PC-9 (cell line): ENCODE measurements at regions not wholly inside any gene's neighbourhood (a gene's known extent, or its start where the extent isn't known, plus 50 kb on each side); places are given as distances from the start of the nearest gene placed in this dataset.

Experiments used
- BruUV-seq: library from RNA; stranded (reverse); fragments of 400-500 nt; replicated peaks from 2 replicates; lab custom pipeline; 2021; lab: Mats Ljungman, UMichigan
- CTCF ChIA-PET: fragments of 300-600 bp; sonication (Branson Sonifier 250); formaldehyde crosslinking; loops from one replicate; lab custom pipeline; 2022; ENCODE audit warnings: antibody characterized with exemption; lab: Charles Lee
- POLR2A ChIA-PET: fragments of 300-600 bp; sonication (Branson Sonifier 250); formaldehyde crosslinking; loops from one replicate; lab custom pipeline; 2022; ENCODE audit warnings: antibody characterized with exemption; ENCODE audit not compliant: unreplicated experiment; lab: Charles Lee
- DNase-seq, 2 experiments: peaks; one replicate each; pipeline versions ENCODE4 v3.0.0 to v3.0.0-alpha.2; 2015 to 2022; ENCODE audit warnings: mixed read lengths in 1 of 2
- H2AFZ ChIP-seq: fragments of 200-600 bp; sonication (generic); 2 replicates; pipeline ENCODE4 v1.8.1; 2017; ENCODE audit warnings: antibody characterized with exemption
- H3F3A ChIP-seq: fragments of 200-600 bp; sonication (generic); 2 replicates; pipeline ENCODE4 v1.8.1; 2017; ENCODE audit warnings: antibody characterized with exemption, mild to moderate bottlenecking, low read depth; ENCODE audit not compliant: insufficient read depth
- H3K27ac ChIP-seq: fragments of 200-600 bp; sonication (generic); 2 replicates; pipeline ENCODE4 v1.6.1; 2016; ENCODE audit warnings: mixed run types
- H3K27me3 ChIP-seq: fragments of 200-600 bp; sonication (generic); 2 replicates; pipeline ENCODE4 v1.6.1; 2016; ENCODE audit warnings: low read depth, mixed run types; ENCODE audit not compliant: insufficient read depth
- H3K36me3 ChIP-seq: fragments of 200-600 bp; sonication (generic); 2 replicates; pipeline ENCODE4 v1.6.1; 2016; ENCODE audit warnings: low read depth, mixed run types
- H3K4me1 ChIP-seq: fragments of 200-600 bp; sonication (generic); replicated peaks from 2 replicates; pipeline ENCODE4 v1.6.1; 2016; ENCODE audit warnings: mixed run types; ENCODE audit not compliant: insufficient read depth
- H3K4me2 ChIP-seq: fragments of 200-600 bp; sonication (generic); 2 replicates; pipeline ENCODE4 v1.6.1; 2017; ENCODE audit warnings: mixed run types
- H3K4me3 ChIP-seq: fragments of 200-600 bp; sonication (generic); 2 replicates; pipeline ENCODE4 v1.6.1; 2016; ENCODE audit warnings: mixed run types
- H3K79me2 ChIP-seq: fragments of 200-600 bp; sonication (generic); 2 replicates; pipeline ENCODE4 v1.6.1; 2017; ENCODE audit warnings: low read depth, mixed run types
- H3K9me2 ChIP-seq: fragments of 200-600 bp; sonication (generic); 2 replicates; pipeline ENCODE4 v1.8.1; 2017; ENCODE audit warnings: mild to moderate bottlenecking; ENCODE audit not compliant: insufficient read depth
- H3K9me3 ChIP-seq: fragments of 200-600 bp; sonication (generic); 2 replicates; pipeline ENCODE4 v1.8.1; 2016; ENCODE audit warnings: low read depth; ENCODE audit not compliant: insufficient read depth
- H4K20me1 ChIP-seq: fragments of 200-600 bp; sonication (generic); 2 replicates; pipeline ENCODE4 v1.8.1; 2017; ENCODE audit not compliant: insufficient read depth
- CTCF ChIP-seq: fragments of 200-600 bp; sonication (generic); conservative IDR thresholded peaks from 2 replicates; pipeline ENCODE4 v1.6.1; 2017; ENCODE audit warnings: mixed run types, antibody characterized with exemption, mild to moderate bottlenecking, moderate library complexity
- EZH2 ChIP-seq: fragments of 200-600 bp; sonication (generic); IDR thresholded peaks from 2 replicates; pipeline ENCODE4 v1.8.0; 2017; ENCODE audit warnings: antibody characterized with exemption, low read depth
- intact Hi-C: fragments of 100-400 bp; cut with micrococcal nuclease; formaldehyde crosslinking; loops from one replicate; pipeline ENCODE4 v1.10.0; 2022; ENCODE audit not compliant: unreplicated experiment

DNA sequence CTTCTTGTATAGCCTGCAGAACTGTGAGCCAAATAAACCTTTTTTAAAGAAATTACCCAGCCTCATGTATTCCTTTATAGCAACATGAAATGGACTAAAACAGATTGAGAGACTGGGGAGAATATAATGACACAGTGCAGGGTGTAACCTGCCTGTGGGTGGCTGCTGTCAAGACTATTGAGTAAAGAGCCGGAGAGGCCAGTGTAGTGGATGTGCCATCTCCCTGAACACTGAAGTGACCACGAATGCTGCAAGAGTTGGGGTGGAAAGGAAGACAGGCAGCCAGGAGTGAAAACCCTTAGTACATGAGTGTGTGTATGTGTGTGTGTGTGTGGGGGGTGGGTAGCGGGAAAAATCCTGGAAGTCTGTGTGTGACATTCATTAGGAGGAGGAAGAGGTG is 55.2 kb upstream of the FLT1 start:
- ChIA-PET POLR2A (no interaction called here), CTCF (no interaction called here)
- H3K36me3 ChIP-seq, result no peaks in the 10 kb centered on the region
- H3F3A ChIP-seq, result no peaks in the 10 kb centered on the region
- H3K9me2 ChIP-seq, result no peaks in the 10 kb centered on the region
- no peak overlapping the region for H3K4me3 ChIP-seq
- H2AFZ ChIP-seq, result no peak overlapping the region
- no peaks in the 10 kb centered on the region for H3K4me1 ChIP-seq
- DNase-seq, result no peak
- H3K9me3 ChIP-seq, result no peaks in the 10 kb centered on the region
- BruUV-seq, result no TSS peak
- no peak overlapping the region for H3K27ac ChIP-seq
- H3K4me2 ChIP-seq, result no peak overlapping the region
- TF ChIP-seq CTCF, result no peak
- TF ChIP-seq EZH2, result no peak
- H3K27me3 ChIP-seq, result peaks cover 85% of the 10 kb centered on the region
- H3K79me2 ChIP-seq, result no peaks in the 10 kb centered on the region
- intact Hi-C loops, result no loop called here
- H4K20me1 ChIP-seq, result no peaks in the 10 kb centered on the region

- no peak overlapping the region for H2AFZ ChIP-seq
- no peak overlapping the region for H3K4me3 ChIP-seq
- H4K20me1 ChIP-seq, result no peaks in the 10 kb centered on the region
- H3F3A ChIP-seq, result no peaks in the 10 kb centered on the region
- peaks cover 79% of the 10 kb centered on the region for H3K27me3 ChIP-seq
- H3K79me2 ChIP-seq, result no peaks in the 10 kb centered on the region
- H3K9me2 ChIP-seq, result no peaks in the 10 kb centered on the region
- no peaks in the 10 kb centered on the region for H3K36me3 ChIP-seq
- no peaks in the 10 kb centered on the region for H3K4me1 ChIP-seq
- H3K27ac ChIP-seq, result no peak overlapping the region
- intact Hi-C loops, result no loop called here
- BruUV-seq, result no TSS peak
- H3K4me2 ChIP-seq, result no peak overlapping the region
- H3K9me3 ChIP-seq, result no peaks in the 10 kb centered on the region
- POLR2A ChIA-PET, result no interaction called here
- no peak for TF ChIP-seq EZH2
- TF ChIP-seq CTCF, result no peak
- CTCF ChIA-PET, result no interaction called here
- DNase-seq, result no peak
Observed at GRCh38 chr13:28548872-28549271, 53.9 kb upstream of the FLT1 start.

GRCh38 chr13:28548468-28548867 is 53.5 kb upstream of the FLT1 start:
- POLR2A ChIA-PET, result no interaction called here
- no TSS peak for BruUV-seq

More at GRCh38 chr13:28548468-28548867, 53.5 kb upstream of the FLT1 start:
- no peak for TF ChIP-seq CTCF
- TF ChIP-seq EZH2, result no peak
- H4K20me1 ChIP-seq, result no peaks in the 10 kb centered on the region
- no peak overlapping the region for H3K4me2 ChIP-seq
- H3F3A ChIP-seq, result no peaks in the 10 kb centered on the region
- no peaks in the 10 kb centered on the region for H3K79me2 ChIP-seq
- no peaks in the 10 kb centered on the region for H3K9me3 ChIP-seq
- no peaks in the 10 kb centered on the region for H3K36me3 ChIP-seq
- peaks cover 79% of the 10 kb centered on the region for H3K27me3 ChIP-seq
- no peak overlapping the region for H3K4me3 ChIP-seq
- intact Hi-C loops, result no loop called here
- H2AFZ ChIP-seq, result no peak overlapping the region
- H3K9me2 ChIP-seq, result no peaks in the 10 kb centered on the region
- DNase-seq, result no peak
- CTCF ChIA-PET, result no interaction called here
- no peaks in the 10 kb centered on the region for H3K4me1 ChIP-seq
- H3K27ac ChIP-seq, result no peak overlapping the region
